Trophoblast cell (in vitro differentiated cells and primary cell): ENCODE measurements at regions not wholly inside any gene's neighbourhood (a gene's known extent, or its start where the extent isn't known, plus 50 kb on each side); places are given as distances from the start of the nearest gene placed in this dataset.

Experiments used
- DNase-seq, 2 donors: peaks; one replicate each; pipeline ENCODE4 v3.0.0-alpha.2; 2016
- H2AFZ ChIP-seq: 2 replicates; pipeline ENCODE4 v1.6.1; 2013; ENCODE audit warnings: low read length, moderate library complexity, mild to moderate bottlenecking; ENCODE audit not compliant: insufficient read depth, poor library complexity
- H2AK5ac ChIP-seq: 2 replicates; pipeline ENCODE4 v1.6.1; 2013; ENCODE audit warnings: mild to moderate bottlenecking, low read length
- H2BK120ac ChIP-seq: 2 replicates; pipeline ENCODE4 v1.6.1; 2013; ENCODE audit warnings: low read length, mild to moderate bottlenecking, moderate library complexity; ENCODE audit not compliant: insufficient read depth, poor library complexity
- H2BK12ac ChIP-seq: 2 replicates; pipeline ENCODE4 v1.6.1; 2013; ENCODE audit warnings: mild to moderate bottlenecking, low read length, moderate library complexity
- H2BK5ac ChIP-seq: 2 replicates; pipeline ENCODE4 v1.6.1; 2013; ENCODE audit warnings: low read length, low read depth, moderate library complexity, mild to moderate bottlenecking; ENCODE audit not compliant: poor library complexity
- H3K14ac ChIP-seq: 2 replicates; pipeline ENCODE4 v1.6.1; 2013; ENCODE audit warnings: mild to moderate bottlenecking, low read length
- H3K18ac ChIP-seq: 2 replicates; pipeline ENCODE4 v1.6.1; 2013; ENCODE audit warnings: mild to moderate bottlenecking, low read length
- H3K23ac ChIP-seq: 2 replicates; pipeline ENCODE4 v1.6.1; 2013; ENCODE audit warnings: low read length
- H3K27ac ChIP-seq: 2 replicates; pipeline ENCODE4 v1.5.1; 2013; ENCODE audit warnings: low read depth, mild to moderate bottlenecking, inconsistent platforms, low read length, moderate library complexity
- H3K27me3 ChIP-seq: 2 replicates; pipeline ENCODE4 v1.6.1; 2013; ENCODE audit warnings: inconsistent platforms, mild to moderate bottlenecking, low read length, moderate library complexity; ENCODE audit not compliant: insufficient read depth
- H3K36me3 ChIP-seq, 2 experiments: 1 replicate in 1 of 2; 2 replicates in 1 of 2; pipeline ENCODE4 v1.6.1; 2013; ENCODE audit warnings: low read length in 2 of 2, mild to moderate bottlenecking in 2 of 2, moderate library complexity in 1 of 2; ENCODE audit not compliant: insufficient read depth in 2 of 2, control insufficient read depth in 1 of 2
- H3K4ac ChIP-seq: 2 replicates; pipeline ENCODE4 v1.6.1; 2013; ENCODE audit warnings: low read depth, mild to moderate bottlenecking, low read length, moderate library complexity
- H3K4me1 ChIP-seq, 2 experiments: 1 replicate in 1 of 2; 2 replicates in 1 of 2; pipeline ENCODE4 v1.6.1; 2013; ENCODE audit warnings: low read length in 2 of 2, mild to moderate bottlenecking in 2 of 2, moderate library complexity in 1 of 2; ENCODE audit not compliant: insufficient read depth in 2 of 2, control insufficient read depth in 1 of 2
- H3K4me2 ChIP-seq: 2 replicates; pipeline ENCODE4 v1.6.1; 2013; ENCODE audit warnings: inconsistent platforms, mild to moderate bottlenecking, low read length, moderate library complexity
- H3K4me3 ChIP-seq: 2 replicates; pipeline ENCODE4 v1.5.1; 2013; ENCODE audit warnings: mild to moderate bottlenecking, low read depth, low read length, inconsistent platforms
- H3K79me1 ChIP-seq: one replicate; pipeline ENCODE4 v1.6.1; 2013; ENCODE audit warnings: low read length
- H3K79me2 ChIP-seq: 2 replicates; pipeline ENCODE4 v1.6.1; 2013; ENCODE audit warnings: low read length, mild to moderate bottlenecking; ENCODE audit not compliant: control insufficient read depth, insufficient read depth, poor library complexity
- H3K9ac ChIP-seq: 2 replicates; pipeline ENCODE4 v1.6.1; 2013; ENCODE audit warnings: mild to moderate bottlenecking, low read length
- H3K9me3 ChIP-seq: 2 replicates; pipeline ENCODE4 v1.6.1; 2013; ENCODE audit warnings: low read depth, mild to moderate bottlenecking, control low read depth, inconsistent platforms, low read length; ENCODE audit not compliant: insufficient read depth
- H4K12ac ChIP-seq: 2 replicates; pipeline ENCODE4 v1.6.1; 2013; ENCODE audit warnings: low read depth, mild to moderate bottlenecking, low read length, moderate library complexity
- H4K8ac ChIP-seq: 2 replicates; pipeline ENCODE4 v1.6.1; 2013; ENCODE audit warnings: low read depth, mild to moderate bottlenecking, low read length, moderate library complexity
- H4K91ac ChIP-seq: one replicate; pipeline ENCODE4 v1.6.1; 2013; ENCODE audit warnings: low read depth, mild to moderate bottlenecking, low read length, moderate library complexity
- WGBS: extraction: QIAGEN DNeasy Blood & Tissue Kit; methylation state at CpG from one replicate; pipeline ENCODE4 v1.1.7; 2013; ENCODE audit warnings: missing lambda C conversion rate; ENCODE audit not compliant: insufficient read length, insufficient coverage; ENCODE audit errors: extremely low coverage; 5-methylcytosine and 5-hydroxymethylcytosine counted together

DNA sequence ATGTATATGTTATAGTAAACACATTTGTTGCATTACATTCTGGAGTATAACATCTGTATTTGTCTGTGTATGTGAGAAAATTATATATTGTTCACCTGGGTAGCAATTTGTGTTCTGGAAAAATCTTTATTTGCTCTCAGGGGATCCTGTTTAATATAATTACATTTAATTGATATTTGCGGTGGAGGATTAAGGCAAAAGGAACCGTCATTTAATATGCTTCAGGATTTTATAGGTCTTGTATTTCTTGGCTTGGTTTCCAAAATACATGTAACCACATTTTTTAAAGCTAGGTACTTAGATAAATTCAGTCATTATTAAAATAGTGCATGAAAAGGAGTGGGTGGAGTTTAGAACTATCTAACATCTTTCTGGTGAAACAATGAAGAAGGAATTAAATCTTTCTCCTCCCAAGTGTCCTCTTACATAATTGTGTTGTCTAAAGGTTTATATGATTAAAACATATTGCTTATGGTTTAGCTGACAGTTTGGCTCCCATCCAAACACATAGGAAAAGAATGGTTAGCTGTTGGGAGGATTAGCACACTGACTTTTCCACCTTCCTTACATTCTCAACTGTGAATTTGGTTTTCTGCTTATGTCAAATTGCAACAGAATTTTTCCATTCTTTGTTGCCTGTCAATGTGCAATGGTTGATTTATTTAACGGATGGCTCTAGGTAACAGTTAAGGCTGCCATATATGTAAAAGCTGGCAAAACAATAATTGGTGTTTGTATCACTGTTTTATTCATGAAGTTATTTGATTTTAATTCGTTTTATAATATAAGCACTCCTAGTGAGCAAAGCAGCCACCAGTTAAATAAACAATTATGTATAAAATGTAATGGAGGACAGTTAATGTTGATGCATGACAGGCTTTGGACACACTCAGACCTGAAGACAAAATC, 250.8 kb upstream of the SFRP2 start:
- H3K27me3 ChIP-seq = no peaks in the 10 kb centered on the region
- no peak overlapping the region for H4K8ac ChIP-seq
- no peak overlapping the region for H2BK120ac ChIP-seq
- no peak overlapping the region for H3K4ac ChIP-seq
- H2BK5ac ChIP-seq = no peak overlapping the region
- no peak for DNase-seq
- no peak overlapping the region for H2AK5ac ChIP-seq
- H4K12ac ChIP-seq = no peak overlapping the region
- no CpG with 5 or more reads among the region's 4 CpGs for WGBS
- no peaks in the 10 kb centered on the region for H3K9me3 ChIP-seq
- no peak overlapping the region for H2AFZ ChIP-seq
- no peak overlapping the region for H3K14ac ChIP-seq
- H3K18ac ChIP-seq = no peak overlapping the region
- H4K91ac ChIP-seq = no peak overlapping the region
- no peak overlapping the region for H3K27ac ChIP-seq
- H3K23ac ChIP-seq = no peak overlapping the region
- H3K79me1 ChIP-seq = no peaks in the 10 kb centered on the region
- no peaks in the 10 kb centered on the region for H3K79me2 ChIP-seq
- no peak overlapping the region for H3K4me2 ChIP-seq
- no peaks in the 10 kb centered on the region for H3K4me1 ChIP-seq
- H3K9ac ChIP-seq = no peak overlapping the region
- no peaks in the 10 kb centered on the region for H3K36me3 ChIP-seq
- H3K4me3 ChIP-seq = no peak overlapping the region
- H2BK12ac ChIP-seq = no peak overlapping the region

- WGBS = no CpG with 5 or more reads among the region's 3 CpGs
- Histone ChIP-seq H2AFZ (no peak overlapping the region), H3K79me2 (no peaks in the 10 kb centered on the region), H2BK12ac (no peak overlapping the region), H2BK120ac (no peak overlapping the region), H3K9ac (no peak overlapping the region), H3K14ac (no peak overlapping the region), H4K8ac (no peak overlapping the region), H2BK5ac (no peak overlapping the region), H3K36me3 (no peaks in the 10 kb centered on the region), H3K4me2 (no peak overlapping the region), H3K18ac (no peak overlapping the region), H3K27me3 (no peaks in the 10 kb centered on the region), H4K91ac (no peak overlapping the region), H3K79me1 (no peaks in the 10 kb centered on the region), H4K12ac (no peak overlapping the region), H3K4me3 (no peak overlapping the region), H3K23ac (no peak overlapping the region), H3K4ac (no peak overlapping the region), H2AK5ac (no peak overlapping the region), H3K4me1 (no peaks in the 10 kb centered on the region), H3K27ac (no peak overlapping the region), H3K9me3 (no peaks in the 10 kb centered on the region)
- DNase-seq = no peak
These were observed 248.0 kb upstream of the SFRP2 start for GRCh38 chr4:154036856-154037255.

DNA sequence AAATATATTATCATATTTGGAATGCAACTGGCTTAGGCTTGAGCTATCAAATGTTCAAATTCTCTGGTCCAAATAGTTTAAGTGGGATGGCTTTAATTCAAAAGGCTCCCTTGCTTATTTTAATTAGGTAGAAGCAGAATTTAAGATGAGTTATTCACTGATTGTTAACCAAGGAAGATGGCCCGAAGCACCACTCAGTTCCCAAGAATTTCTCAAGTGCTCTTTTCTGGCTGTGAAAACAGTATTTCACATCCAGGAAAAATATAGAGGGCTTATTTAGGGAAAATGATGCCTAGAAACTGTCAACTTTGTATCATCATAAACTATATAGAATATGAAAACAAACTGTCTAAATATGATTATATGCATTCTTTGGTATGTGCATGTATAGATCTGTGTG, 246.5 kb upstream of the SFRP2 start:
- no CpG with 5 or more reads among the region's 1 CpG for WGBS
- DNase-seq = no peak
- Histone ChIP-seq H3K4me1 (no peaks in the 10 kb centered on the region), H2BK12ac (no peak overlapping the region), H3K4ac (no peak overlapping the region), H2AK5ac (no peak overlapping the region), H3K4me2 (no peak overlapping the region), H3K9me3 (no peaks in the 10 kb centered on the region), H4K8ac (no peak overlapping the region), H3K18ac (no peak overlapping the region), H3K27ac (no peak overlapping the region), H3K4me3 (no peak overlapping the region), H2BK5ac (no peak overlapping the region), H2AFZ (no peak overlapping the region), H3K14ac (no peak overlapping the region), H3K79me2 (no peaks in the 10 kb centered on the region), H3K9ac (no peak overlapping the region), H3K79me1 (no peaks in the 10 kb centered on the region), H2BK120ac (no peak overlapping the region), H4K12ac (no peak overlapping the region), H3K23ac (no peak overlapping the region), H3K36me3 (no peaks in the 10 kb centered on the region), H3K27me3 (no peaks in the 10 kb centered on the region), H4K91ac (no peak overlapping the region)

GRCh38 chr4:154033921-154034320, 245.0 kb upstream of the SFRP2 start:
- DNase-seq = no peak
- Histone ChIP-seq H4K12ac (no peak overlapping the region), H3K27ac (no peak overlapping the region)

More at GRCh38 chr4:154033921-154034320, 245.0 kb upstream of the SFRP2 start:
- H3K18ac ChIP-seq = no peak overlapping the region
- H3K9me3 ChIP-seq = no peaks in the 10 kb centered on the region
- peak overlapping the region; percentile 46 for H3K14ac ChIP-seq
- no peak overlapping the region for H3K4me3 ChIP-seq
- H3K23ac ChIP-seq = no peak overlapping the region
- no peaks in the 10 kb centered on the region for H3K79me1 ChIP-seq
- H3K36me3 ChIP-seq = no peaks in the 10 kb centered on the region
- no peak overlapping the region for H4K8ac ChIP-seq
- no peak overlapping the region for H3K9ac ChIP-seq
- H3K4me2 ChIP-seq = no peak overlapping the region
- no peaks in the 10 kb centered on the region for H3K27me3 ChIP-seq
- no peak overlapping the region for H2BK120ac ChIP-seq
- no peak overlapping the region for H2BK5ac ChIP-seq
- no peak overlapping the region for H4K91ac ChIP-seq
- H3K4ac ChIP-seq = no peak overlapping the region
- H3K79me2 ChIP-seq = no peaks in the 10 kb centered on the region
- H2AK5ac ChIP-seq = no peak overlapping the region
- no peak overlapping the region for H2BK12ac ChIP-seq
- H3K4me1 ChIP-seq = no peaks in the 10 kb centered on the region
- no peak overlapping the region for H2AFZ ChIP-seq
- no CpG with 5 or more reads among the region's 3 CpGs for WGBS
